GM18907 (cell line): ENCODE measurements at regions not wholly inside any gene's neighbourhood (a gene's known extent, or its start where the extent isn't known, plus 50 kb on each side); places are given as distances from the start of the nearest gene placed in this dataset.

ENCODE experiments used
- ATAC-seq: cut with Tn5 transposase; IDR thresholded peaks from one replicate; pipeline ENCODE4 v1.9.1; 2021; ENCODE audit warnings: mild to moderate bottlenecking, moderate library complexity; ENCODE audit not compliant: unreplicated experiment

- ATAC-seq, result no peak
Observed at GRCh38 chrX:113770071-113770470, 813.8 kb upstream of the HTR2C start.

GRCh38 chrX:113759422-113759821 lies 824.5 kb upstream of the HTR2C start:
- ATAC-seq, result no peak

- peak; percentile 65 for ATAC-seq
Observed at GRCh38 chrX:113747274-113747973, 836.5 kb upstream of the HTR2C start.

GRCh38 chrX:113743069-113743468 lies 840.8 kb upstream of the HTR2C start:
- ATAC-seq, result peak; percentile 71

GRCh38 chrX:113741744-113742143 lies 842.1 kb upstream of the HTR2C start:
- ATAC-seq, result no peak

- ATAC-seq, result no peak
Observed at GRCh38 chrX:113728937-113729336, 854.9 kb upstream of the HTR2C start.

- peak; percentile 33 for ATAC-seq
Observed at GRCh38 chrX:113726898-113727297, 857.0 kb upstream of the HTR2C start.

- peak; percentile 58 for ATAC-seq
Observed at GRCh38 chrX:113726466-113726865, 857.4 kb upstream of the HTR2C start.

GRCh38 chrX:113726009-113726408 lies 857.9 kb upstream of the HTR2C start:
- ATAC-seq, result peak; percentile 46

GRCh38 chrX:113699939-113700338 lies 859.3 kb upstream of the AMOT start:
- ATAC-seq, result no peak

- ATAC-seq, result no peak
Observed at GRCh38 chrX:113675278-113675677, 834.6 kb upstream of the AMOT start.

GRCh38 chrX:113651306-113651705 lies 810.7 kb upstream of the AMOT start:
- ATAC-seq, result no peak

- no peak for ATAC-seq
Observed at GRCh38 chrX:113644426-113644825, 803.8 kb upstream of the AMOT start.

- ATAC-seq, result no peak
Observed at GRCh38 chrX:113634565-113634964, 793.9 kb upstream of the AMOT start.

GRCh38 chrX:113629326-113629725 lies 788.7 kb upstream of the AMOT start:
- ATAC-seq, result no peak

- no peak for ATAC-seq
Observed at GRCh38 chrX:113594123-113594841, 753.7 kb upstream of the AMOT start.

- no peak for ATAC-seq
Observed at GRCh38 chrX:113586281-113586898, 745.8 kb upstream of the AMOT start.

GRCh38 chrX:113580486-113580885 lies 739.9 kb upstream of the AMOT start:
- ATAC-seq, result no peak

GRCh38 chrX:113558576-113558975 lies 717.9 kb upstream of the AMOT start:
- no peak for ATAC-seq

GRCh38 chrX:113551919-113552318 lies 711.3 kb upstream of the AMOT start:
- no peak for ATAC-seq

GRCh38 chrX:113548308-113549015 lies 707.8 kb upstream of the AMOT start:
- no peak for ATAC-seq
